Amniotic stem cell (primary cell): ENCODE measurements at regions not wholly inside any gene's neighbourhood (a gene's known extent, or its start where the extent isn't known, plus 50 kb on each side); places are given as distances from the start of the nearest gene placed in this dataset.
"Not testable (repeated sequence)": the region's sequence is repeated elsewhere in the genome, so short reads cannot be mapped to it uniquely, and the experiment has no call there.

Experiments
- DNase-seq: peaks from one replicate; lab custom pipeline; 2025; lab: John Stamatoyannopoulos, UW

DNA sequence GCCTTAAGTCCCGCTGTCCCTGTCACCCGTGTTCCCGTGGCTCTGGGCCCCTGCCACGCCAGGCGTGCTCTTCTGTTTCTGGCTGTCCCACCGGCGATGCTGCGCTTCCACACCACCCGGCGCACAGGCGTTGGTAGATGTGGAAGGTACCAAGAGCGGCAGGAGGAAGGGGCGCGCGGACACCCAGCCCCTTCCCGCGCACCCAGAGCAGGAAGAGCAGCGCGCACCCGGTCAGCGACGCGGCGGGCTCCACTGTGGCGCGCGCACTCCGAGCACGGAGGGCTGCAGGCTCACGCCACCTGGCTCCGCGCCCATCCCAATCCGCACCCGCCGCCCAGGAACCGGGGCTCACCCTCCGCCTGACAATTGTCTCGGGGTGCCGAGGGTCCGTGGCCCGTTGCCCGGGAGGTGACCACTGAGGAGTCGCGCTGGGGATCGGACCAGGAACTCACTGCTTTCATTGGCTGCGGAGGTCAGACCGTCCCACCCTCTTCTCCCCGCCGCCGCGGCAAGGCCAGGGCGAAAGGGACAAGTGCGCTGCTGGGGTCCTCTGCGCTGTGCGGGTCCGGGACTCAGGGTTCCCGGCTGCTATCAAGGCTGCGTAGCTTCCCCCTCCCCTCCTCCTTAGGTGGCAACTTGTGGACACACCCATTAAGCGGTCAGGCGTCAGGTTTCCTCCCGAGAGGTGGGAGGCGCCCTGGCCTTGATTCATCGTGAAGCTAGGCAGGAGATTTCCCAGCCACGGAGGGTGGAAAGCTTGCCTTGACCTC, 121.6 kb upstream of the ZNF92 start:
- DNase-seq, result no peak

DNA sequence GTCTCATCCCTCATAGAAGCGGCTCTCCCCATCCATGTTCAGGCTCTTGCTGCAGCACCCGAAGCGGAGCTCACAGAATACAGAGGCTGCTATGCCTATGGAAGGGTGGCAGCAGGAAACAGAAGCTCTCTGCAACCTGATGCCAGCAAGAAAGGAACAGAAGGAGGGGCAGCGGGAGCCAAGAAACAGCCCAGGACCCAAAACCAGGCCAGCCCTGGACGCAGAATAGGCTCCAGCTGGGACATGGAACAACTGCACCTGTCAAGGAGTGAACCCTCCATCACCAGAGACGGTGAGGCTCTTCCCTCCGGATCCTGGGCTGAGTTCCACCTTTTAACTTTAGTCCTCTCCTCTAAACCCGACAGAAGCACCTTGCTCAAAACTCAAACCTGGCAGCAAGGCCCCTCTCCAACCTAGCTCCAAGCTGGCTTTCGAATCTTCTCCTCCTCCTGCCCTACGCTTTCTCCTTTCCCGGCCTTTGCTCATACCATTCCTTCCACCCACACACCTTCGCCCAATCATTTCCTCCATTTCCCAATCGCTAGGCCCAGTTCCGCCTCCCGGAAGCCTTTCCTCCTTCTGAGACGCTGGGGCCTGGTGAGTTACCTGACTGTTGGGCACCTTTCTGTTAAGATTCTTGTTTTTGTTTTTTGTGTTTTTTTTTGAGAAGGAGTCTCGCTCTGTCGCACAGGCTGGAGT, 122.8 kb upstream of the ZNF92 start:
- no peak for DNase-seq

GRCh38 chr7:65250216-65250615, 123.4 kb upstream of the ZNF92 start:
- no peak for DNase-seq

- no peak for DNase-seq
Measured at GRCh38 chr7:65247491-65247890, 126.2 kb upstream of the ZNF92 start.

- no peak for DNase-seq
Measured at GRCh38 chr7:65239707-65240352, 133.8 kb upstream of the ZNF92 start.

GRCh38 chr7:65239324-65239706, 134.3 kb upstream of the ZNF92 start:
- no peak for DNase-seq

DNA sequence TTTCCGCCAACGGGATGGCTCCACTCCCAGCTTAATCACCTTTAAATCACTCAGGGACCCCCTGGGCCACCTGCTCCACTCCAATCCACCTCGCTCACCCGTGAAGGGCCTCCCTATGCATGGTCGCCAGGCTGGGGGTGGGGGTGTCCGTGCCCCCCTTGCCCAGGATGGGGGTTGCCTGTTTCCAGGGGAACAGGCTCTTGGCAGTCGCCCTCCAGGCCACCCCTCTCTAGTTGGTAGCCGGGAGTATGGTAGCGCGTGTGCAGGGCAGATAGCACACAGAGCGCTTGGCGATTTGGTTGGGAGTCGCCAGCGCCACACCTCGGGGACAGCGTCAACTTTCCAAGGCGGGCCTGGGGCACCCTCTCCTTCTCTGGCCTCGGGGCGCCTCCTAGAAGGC, 134.9 kb upstream of the ZNF92 start:
- DNase-seq, result no peak

DNA sequence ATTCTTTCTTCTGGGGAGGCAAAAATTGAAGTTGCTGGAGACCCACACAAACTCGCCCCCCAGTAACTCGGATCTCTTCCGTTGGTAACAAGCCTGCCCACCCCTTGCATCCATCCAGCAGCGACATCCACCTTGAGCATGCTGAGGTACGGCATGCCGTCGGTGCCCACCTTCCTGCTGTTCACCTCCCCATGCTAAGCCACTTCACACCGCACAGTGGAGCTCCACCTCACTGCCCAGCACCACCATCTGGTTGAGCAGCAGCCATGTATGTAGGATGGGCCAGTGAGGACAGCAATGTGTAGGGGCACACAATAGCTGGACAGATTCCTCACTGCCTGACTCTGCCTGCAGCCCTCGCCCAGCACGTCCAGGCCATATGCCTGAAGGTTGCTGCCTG, 138.1 kb upstream of the ZNF92 start:
- DNase-seq, result no peak

- no peak for DNase-seq
Measured at GRCh38 chr7:65233409-65234034, 140.1 kb upstream of the ZNF92 start.

DNA sequence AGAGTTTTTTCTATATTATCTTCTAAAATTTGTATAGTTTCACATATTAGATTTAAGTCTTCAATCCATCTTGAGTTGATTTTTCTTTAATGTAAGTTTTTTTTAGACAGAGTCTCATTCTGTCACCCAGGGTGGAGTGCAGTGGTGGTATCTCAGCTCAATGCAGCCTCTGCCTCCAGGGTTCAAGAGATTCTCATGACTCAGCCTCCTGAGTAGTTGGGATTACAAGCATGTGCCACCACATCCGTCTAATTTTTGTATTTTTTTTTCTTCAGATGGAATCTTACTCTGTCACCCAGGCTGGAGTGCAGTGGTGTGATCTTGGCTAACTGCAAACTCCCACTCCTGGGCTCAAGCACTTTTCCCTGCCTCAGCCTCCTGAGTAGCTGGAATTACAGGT, 143.4 kb upstream of the ZNF92 start:
- no peak for DNase-seq

DNA sequence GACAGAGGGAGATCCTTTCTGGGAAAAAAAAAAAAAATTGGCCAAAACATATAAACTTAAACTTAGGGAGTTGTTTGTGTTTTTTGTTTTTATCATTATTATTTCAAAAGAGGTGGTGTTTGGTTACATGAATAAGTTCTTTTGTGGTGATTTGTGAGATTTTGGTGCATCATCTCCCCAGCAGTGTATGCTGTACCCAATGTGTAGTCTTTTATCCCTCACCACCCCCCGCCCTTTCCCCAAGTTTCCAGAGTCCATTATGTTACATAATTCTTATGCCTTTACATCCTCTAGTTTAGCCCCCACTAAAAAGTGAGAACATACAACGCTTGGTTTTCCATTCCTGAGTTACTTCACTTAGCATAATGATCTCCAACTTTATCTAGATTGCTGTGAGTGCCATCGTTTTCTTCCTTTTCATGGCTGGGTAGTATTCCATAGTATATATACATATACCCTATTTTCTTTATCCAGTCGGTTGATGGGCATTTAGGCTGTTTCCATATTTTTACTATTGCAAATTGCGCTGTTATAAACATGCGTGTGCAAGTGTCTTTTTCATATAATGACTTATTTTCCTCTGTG, 148.1 kb upstream of the ZNF92 start:
- no peak for DNase-seq

DNA sequence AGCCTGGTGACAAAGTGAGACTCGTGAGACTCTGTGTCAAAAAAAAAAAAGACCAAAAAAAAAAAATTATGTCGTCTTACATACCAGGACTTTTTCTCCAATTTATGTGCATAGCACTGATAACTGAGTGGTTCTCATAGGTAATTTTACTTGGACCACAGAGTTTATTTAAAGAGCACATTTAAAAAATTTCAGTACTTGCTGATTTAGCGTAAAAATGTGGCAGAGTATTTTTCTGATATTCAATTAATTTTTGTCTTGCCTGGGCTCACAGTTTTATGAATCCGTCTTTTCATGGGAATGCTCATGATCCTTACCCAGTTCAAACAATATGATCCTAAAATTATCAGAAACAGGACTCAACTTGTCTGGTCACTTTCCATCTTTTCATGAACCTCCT, 151.0 kb upstream of the ZNF92 start:
- DNase-seq, result no peak

DNA sequence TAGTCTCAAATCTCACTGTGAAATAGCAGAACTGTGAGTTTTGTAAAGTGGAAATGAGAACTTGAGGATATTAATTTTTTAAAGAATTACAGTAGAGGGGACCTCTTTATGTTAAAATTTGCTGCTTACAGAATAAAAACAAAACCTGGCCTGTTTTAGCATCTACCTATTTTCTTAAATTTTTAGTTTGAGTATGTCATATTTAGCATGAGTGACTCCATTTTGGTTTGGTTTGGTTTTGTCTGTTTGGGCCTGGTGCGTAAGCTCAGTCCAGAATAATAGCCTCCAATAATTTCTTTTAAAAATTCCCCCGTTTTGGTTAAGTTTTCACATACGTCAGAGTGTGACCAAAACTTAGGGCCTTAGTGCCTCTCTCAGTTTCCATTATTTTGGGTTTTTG, 152.0 kb upstream of the ZNF92 start:
- no peak for DNase-seq

GRCh38 chr7:65219623-65220022, 154.0 kb upstream of the ZNF92 start:
- no peak for DNase-seq

GRCh38 chr7:65216469-65216868, 157.2 kb upstream of the ZNF92 start:
- no peak for DNase-seq

- DNase-seq, result not testable (repeated sequence)
Measured at GRCh38 chr7:65213260-65213659, 160.4 kb upstream of the ZNF92 start.

GRCh38 chr7:65199221-65199620, 174.4 kb upstream of the ZNF92 start:
- DNase-seq, result not testable (repeated sequence)

DNA sequence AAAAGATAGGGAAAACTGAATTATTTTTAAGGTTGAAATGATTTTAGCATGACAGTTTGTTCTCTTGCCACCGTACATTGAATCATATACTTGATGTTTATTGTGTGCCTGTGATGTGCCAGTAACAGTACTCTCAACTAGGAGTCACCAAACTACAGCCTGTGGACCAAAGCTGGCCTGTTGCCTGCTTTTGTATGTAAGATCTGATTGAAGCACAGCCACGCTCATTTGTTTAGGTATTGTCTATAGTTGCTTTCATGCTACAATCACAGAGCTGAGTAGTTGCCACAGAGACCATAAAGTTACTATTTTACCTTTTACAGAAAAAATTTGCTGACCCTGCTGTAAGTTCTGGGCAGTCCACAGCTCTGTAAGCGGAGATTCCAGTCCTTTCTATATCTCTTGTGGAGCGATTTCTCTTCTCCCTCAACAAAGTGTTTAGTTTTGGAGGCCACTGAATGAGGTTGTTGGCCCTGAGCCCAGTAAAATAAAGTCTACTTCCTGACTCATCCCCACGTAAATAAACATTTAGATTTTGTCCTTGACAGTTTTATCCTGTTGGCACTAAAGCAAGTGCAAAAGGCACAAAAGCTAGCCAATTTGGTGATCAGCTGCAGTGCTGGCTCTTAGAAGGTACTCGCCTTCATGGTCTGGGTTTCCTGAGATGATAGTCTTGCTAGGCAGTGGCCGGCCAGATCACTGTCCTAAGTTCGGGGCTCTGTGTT, 180.2 kb upstream of the ZNF92 start:
- not testable (repeated sequence) for DNase-seq

DNA sequence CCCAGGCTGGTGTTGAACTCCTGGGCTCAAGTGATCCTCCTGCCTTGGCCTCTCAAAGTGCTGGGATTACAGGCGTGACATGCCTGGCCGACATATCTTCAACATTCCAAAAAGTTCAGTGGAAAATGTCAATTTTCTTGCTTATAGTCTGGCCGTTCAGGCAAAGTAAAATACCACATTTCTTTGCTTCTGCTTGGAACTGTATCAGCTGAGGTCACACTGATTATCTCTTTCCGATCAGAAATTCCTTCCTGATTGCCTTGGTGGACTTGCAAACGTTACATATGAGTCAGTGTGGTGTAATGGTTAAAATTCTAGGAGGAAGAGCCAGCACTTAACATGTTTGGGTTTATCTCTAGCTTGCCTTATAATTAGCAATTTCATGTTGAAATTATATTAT, 170.6 kb upstream of the ERV3-1 start:
- not testable (repeated sequence) for DNase-seq

DNA sequence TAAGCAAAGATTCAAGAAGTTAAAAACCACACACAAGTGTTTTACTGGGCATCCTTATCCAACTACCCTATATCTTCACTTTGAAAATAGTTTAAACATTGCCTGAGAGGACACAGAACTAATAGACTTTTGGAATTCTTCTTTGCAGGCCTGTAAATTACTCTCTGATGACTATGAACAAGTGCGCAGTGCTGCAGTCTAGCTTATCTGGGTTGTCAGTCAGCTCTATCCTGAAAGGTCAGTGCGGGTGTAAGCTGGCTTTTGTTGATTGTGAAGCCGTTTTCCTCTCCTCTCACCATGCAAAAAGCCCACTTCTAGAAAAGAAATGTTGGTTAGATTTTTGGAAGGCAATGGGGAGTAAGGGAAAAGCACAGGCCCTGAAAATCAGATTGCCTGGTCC, 143.6 kb upstream of the ERV3-1 start:
- DNase-seq, result not testable (repeated sequence)

GRCh38 chr7:65146118-65146914, 139.8 kb upstream of the ERV3-1 start:
- not testable (repeated sequence) for DNase-seq
